HG02884 (cell line): ENCODE measurements at regions not wholly inside any gene's neighbourhood (a gene's known extent, or its start where the extent isn't known, plus 50 kb on each side); places are given as distances from the start of the nearest gene placed in this dataset.

Experiments
- ATAC-seq: cut with Tn5 transposase; IDR thresholded peaks from one replicate; pipeline ENCODE4 v1.9.1; 2021; ENCODE audit warnings: mild to moderate bottlenecking, moderate library complexity; ENCODE audit not compliant: unreplicated experiment

DNA sequence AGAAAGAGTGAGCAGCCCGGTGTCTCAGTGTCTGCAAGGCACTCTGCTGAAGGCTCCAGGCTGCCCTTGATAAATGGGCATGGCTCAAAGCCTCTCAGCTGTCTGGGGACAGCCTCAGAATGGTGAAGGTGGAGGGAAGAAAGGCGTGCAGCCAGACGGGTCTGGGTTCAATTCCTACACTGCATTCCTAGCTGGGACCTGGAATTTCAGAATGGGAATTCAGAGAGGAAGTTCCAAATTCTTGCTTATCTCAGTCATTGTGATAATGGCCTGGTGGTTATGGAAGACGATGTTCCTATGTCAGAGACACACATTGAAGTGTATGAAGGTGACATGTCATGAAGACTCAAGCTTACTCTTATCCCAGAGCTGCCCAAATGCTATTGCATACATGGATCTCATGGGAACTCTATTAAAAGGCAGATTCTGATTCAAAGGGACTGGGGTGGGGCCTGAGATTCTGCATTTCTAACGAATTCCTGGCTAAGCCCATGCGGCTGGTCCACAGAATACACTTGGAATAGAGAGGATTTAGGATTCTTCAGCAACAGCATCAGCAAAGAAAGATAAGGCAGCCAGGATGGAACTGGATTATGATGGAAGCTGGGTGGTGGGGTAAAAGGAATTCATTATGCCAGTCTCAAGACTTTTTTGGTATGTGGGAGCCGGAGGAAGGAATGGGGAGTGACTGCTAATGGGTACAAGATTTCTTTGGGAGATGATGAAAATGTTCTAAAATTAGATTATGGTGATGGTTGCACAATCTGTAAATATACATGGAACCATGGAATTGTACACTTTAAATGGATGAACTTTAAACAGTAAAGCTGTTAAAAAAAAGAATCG is 82.6 kb upstream of the ZMIZ1 start:
- no peak for ATAC-seq

DNA sequence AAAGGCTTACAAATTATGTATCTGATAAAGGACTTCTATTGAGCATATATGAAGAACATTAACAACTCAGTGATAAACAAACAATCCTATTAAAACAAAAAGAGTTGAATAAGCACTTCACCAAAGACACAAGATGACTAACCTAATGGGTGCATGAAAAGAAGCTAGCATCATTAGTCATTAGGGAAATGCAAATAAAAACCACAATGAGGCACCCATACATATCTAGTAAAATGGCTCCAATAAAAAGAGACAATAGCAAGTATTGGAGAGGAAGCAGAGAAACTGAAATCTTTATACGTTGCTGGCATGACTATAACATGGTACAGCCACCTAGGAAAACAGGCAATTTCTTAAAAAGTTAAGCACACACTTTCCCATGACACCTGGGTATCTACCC is 77.6 kb upstream of the ZMIZ1 start:
- no peak for ATAC-seq

DNA sequence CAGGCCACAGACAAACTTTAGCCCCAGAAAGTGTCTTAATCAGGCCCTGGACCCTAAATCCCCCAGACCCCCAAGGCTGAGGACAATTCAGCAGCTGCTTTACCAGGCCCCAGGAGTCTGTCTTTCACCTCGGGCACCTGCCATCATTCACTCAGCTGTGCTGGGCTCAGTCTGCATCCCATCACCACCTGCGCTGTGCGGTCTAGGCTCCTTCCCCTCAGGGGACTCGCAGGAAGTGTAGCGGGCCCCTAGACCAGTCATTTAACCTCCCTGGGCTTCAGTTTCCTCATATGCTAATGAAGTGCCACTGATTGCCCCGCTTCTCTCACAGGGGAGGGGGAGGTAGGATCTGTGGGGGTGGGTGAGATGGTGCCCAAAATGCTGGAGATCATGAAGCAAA is 76.4 kb upstream of the ZMIZ1 start:
- ATAC-seq: no peak

DNA sequence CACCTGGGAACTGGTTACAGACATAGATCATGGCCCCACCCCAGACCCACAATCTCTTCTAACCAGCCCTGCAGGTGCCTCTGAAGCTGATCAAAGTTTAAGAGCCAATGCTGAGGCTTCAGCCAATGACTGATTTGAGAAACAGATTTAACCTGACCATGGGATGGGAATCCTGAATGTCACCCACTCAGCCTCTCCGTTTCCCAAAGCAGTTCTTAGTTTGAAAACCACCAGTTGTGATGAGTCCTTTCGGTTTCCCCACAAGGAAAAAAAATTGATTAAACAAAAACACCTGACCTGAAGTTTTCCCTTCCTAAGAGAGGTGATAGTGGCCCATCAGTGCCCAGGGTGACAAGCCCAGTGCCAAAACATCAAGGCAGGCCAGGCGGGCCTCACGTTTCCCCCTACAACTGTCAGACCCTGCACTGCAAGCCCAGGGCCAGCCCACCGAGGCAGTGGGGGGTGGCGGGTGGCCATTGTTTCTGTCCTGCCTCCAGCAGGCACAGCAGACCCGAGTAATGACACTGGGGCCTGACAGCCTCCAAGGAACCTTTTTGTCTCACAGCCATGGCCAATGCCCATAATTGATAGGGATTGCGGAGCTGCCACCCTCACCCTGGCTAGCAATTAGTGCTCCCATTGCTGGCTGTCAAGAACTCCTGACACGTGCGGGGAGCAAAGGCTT is 75.4 kb upstream of the ZMIZ1 start:
- ATAC-seq: no peak

DNA sequence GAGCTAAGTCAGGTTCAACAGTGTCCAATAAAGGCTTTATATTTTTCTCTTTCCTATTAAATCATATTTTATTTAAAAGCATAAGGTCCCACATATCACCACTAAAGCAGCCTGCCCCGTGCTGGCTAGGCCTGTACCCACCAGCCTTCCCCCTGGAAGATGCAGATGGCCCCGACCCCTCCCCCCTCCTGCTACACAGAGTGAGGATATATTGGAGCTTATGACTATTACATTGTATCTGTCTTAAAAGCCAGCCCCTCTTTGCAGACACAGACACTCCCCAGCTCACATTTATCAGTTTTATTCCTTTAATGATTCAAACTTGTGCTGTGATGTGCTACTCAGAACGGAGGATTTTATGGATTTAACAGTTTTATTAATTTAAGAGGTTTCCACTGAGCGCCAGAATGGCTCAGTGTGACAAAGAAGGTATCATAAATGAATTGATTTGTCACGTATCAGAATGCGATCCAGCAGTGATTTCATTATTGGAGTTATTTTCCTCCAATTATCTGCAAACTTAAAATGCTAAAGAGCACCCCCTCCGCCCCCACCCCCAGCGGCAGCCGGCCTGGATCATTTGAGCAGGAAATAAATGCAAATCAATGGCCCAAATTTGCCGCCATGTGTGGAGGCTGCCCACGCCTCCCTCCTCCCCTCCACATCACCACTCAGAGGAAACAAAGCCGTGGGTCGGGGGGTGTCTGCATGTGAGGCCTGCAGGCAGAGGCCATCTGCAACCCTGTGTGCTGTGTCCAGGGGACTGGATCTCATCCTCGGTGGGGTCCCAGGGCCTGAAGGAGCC is 72.6 kb upstream of the ZMIZ1 start:
- no peak for ATAC-seq

DNA sequence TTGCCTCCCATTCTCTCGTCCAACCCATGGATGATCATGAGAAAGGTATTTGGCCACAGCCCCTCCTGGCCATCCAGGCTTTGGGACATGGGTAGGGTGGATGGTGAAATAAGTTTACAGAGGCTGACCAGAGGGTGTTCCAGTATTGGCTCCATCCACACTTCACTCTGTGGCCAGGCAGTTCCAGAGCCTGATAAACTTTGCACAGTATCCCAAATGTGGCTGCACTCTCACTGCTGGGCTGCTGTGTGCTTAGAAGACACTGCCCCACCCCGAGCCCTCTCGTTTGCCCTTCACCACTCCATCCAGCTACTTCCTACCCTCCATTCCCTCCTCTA is 72.0 kb upstream of the ZMIZ1 start:
- no peak for ATAC-seq

DNA sequence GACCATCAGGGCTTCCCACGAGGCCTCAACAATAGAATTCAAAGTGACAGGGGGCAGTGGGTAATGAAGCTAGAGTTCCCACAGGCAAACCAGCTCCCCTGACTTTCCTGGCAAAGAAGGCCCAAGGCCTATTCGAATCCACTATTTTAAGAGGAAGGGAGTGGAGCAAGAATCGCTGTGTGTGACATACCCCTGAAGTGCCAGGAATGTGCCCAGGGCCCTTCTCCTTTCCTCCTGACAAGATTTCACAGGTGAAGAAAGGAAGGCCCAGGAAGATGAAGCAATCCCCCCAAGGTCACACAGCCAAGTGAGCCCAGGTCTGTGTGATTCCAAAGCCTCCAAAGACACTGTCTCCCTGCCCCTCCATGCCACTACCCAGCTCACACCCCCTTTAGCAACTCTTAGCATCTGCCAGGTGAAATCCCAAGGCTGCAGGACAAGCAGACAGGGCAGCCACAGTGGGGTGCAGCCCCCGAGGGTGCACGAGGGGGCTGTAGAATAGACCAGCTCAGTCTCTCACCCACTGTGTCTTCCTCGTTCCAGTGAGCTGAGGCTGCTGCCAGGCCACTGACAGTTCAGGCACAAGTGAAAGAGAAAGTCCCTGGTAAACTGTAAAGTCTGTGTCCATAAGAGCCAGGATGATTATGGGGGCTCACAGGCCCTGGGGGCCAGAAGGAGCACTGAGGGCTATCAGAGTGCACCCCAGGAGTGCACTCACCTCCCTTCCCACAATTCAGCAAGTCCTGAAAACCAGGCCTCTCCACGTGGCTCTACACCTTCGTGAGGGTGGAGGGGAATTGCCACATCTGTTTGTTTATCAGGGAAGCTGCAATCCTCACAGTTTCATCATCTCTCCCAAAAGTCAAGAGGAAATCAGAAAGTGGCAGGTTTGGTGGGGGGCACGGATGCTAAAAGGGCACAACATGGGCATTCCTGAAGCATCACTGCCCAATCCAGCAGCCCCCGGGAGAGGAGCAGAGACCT is 70.8 kb upstream of the ZMIZ1 start:
- no peak for ATAC-seq

DNA sequence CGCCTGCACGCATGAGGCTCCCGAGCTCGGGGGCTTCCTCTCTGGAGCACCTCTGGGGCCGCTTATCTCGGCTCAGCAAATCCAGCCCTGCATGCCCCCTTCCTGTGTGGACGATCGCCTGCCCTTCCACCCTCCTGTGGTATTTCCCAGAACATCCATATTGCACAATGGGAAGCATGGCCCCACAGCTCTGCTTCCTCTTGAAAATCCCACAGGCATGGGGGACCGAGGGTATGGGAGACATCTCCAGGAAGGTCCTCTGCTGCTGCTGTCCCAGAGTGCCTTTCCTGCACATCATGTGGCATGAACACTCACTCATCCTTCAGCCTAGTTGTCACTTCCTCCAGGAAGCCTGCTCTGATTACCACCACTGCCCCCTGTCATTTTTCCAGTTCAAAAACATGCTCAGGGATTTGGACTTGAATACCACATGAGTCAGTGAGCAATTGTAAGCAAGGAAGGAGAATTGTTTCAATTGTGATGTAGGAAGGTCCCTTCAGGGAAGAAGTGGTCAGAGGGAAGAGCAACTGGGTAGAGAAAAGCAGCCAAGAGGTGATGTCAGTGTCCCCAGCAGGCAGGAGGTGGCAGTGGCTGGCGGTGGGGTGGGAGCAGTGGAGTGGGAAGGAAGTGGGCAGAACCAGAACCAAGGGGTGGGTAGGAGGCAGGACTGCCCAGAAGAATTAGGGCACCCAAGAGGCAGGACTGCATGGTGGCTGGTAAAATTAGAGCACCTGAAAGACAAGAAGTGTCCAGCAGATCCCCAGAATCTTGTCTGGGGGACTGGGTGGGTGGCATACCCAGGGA is 67.5 kb upstream of the ZMIZ1 start:
- ATAC-seq: no peak

DNA sequence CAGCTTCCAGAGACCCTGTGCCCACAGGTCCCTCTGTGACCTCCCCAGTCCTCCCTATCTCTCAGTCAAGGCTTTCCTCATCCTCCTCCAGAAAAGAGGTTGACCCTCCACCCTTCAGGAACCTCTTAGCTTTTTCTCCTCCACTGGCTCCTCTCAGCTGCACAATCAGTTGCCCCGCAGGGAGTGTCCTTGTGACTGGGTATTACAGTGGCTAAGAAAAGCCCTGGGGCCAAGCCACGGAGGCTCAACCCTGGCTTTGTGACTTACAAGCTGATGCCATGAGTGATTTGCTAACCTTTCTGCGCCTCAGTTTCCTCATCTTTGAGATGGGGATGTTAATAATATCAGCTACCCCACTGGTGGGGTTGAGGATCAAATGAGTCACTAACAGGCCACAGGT is 66.4 kb upstream of the ZMIZ1 start:
- no peak for ATAC-seq

DNA sequence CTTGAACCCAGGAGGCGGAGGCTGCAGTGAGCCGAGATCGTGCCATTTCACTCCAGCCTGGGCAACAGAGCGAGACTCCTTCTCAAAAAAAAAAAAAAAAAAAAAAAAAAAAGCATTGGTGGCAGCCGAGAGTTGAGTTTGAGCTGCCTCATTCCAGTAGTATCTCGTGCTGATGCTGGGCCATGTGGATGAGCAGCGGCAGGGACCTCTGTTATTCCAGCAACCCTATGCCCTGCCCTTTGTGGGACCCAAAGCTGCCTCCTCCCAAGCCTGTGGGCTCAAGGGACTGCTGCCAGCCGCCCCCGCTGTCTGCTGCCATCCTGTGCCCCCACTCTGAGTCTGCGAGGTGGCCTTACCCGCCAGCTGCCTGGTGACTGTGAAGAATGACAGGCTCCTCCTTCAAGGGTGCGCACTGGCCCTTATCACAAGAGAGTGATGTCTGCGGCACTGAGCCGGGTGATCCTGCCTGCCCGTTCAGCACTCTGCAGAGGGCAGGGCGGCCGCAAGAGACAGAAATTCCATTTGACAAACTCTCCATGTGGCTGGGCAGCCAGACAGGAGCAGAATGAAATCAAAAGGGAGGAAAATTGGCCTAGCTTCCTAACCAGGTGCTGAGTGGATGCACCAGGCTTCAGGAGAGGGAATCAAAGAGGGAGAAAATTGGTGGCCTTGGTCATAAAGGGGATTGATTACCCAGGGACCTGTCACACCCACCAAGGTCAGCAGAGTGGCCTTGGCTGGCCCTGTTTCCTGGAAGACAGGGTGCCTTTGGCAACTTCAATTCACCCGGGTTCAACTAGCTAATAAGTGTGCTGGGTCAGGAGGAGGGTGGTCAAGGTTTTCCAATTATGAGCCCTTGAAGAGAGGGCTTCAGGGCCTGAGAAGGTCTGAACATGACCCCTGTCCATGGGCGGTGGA is 65.3 kb upstream of the ZMIZ1 start:
- no peak for ATAC-seq

DNA sequence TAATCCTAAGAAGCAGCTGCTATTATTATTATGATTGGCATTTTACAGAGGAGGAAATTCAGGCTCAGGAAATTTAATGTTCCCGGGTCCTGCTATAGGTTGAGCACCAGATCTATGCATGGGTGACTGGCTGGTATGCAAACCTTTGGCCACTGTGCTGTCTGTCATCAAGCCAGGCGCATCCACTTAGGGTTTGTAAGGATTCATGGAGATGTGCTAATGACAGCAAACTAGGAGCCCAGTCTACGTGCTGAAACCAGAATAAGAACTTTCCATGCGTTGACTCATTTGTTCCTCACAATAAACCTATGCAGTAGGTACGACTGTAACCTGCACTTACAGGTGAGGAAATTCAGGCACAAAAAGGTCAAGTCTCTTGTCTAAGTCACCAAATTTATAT is 64.5 kb upstream of the ZMIZ1 start:
- ATAC-seq: no peak

DNA sequence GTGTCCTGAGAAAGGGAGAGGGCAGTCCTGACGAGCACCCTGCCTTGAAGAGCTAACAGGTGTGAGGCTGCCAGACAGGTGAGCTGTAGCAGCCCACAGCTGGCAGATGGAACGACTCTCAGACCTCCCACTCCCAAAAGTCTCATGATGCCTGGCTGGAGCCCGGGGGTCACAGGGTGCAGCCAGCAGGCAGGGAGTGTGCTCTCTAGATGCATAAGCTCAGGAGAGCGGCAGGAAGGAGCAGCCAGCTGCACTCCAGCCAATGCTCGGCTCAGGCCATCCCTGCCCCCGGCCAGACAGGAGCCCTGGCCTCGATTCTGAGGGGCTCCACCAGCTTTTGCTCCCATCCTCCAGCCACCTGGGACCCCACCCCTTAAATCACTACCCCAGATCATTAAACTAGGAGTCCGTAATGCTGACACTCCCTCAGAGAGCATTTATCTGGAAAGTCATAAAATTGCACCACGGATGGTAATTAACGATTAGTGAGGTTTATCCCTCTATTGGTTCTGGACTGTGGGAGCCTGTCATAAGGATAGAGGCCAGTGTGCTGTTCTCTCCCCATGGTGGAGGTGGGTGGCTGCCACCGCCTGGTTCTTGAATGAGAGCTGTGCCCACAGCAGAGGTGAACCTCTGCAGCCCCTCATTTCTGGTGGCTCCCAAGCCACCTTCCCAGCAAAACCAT is 63.5 kb upstream of the ZMIZ1 start:
- ATAC-seq: no peak

DNA sequence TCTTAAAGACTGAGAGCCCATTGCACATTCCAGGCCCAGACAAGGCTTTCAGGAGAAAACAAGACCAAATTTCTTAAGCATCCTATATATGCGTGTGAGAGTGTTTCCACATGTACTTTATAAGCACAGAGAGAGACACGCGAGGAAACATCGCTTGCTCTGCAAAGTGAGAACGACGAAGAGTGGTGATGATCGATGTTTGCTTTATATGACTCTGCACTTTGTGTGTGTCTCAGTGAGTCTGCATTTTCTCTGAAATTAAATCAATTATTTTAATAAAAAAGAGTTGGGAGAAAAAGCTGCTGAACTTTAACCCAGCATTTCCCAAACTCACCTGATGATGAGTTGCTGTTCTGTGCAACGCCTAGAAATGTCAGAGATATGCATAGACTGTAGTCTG is 61.7 kb upstream of the ZMIZ1 start:
- ATAC-seq: no peak

DNA sequence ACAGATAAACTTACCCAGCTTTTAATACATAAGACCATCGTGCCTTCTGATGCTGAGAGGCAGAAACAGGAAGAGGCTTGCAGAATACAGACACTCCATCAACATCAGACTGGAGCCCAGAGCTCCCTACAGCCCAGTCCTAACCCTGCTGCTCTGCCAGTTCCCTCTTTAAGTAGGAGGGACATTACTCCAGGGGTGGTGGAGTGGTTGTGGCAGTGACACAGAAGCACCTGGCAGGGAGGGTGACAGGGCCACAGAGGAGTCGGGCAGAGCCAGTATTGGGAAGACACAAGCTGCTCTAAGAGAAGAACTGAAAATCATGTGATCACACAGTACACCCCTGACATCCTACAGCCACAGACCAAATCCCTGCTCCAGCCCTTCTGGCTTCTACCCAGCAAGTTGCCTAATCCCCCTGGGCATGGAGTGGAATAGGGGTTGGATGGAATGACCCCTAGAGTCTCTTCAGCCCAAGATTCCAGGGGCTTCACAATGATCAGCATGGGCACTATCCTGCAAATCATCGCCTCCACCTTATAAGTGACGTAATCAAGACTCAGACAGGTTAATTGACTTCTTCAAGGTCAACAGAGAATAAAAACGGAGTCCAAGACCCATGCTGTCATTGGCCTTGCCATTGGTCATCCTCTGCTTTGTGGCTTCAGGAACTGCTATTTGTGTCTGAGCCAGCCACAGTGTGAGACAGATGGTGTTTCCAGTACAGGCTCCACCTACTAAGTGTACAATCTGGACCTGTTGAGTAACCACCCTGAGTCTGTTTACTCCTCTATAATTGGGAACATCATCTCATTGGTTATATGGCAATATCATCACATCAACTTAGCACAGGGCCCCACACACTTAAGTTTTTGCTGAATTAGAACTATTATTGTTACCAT is 61.1 kb upstream of the ZMIZ1 start:
- no peak for ATAC-seq

DNA sequence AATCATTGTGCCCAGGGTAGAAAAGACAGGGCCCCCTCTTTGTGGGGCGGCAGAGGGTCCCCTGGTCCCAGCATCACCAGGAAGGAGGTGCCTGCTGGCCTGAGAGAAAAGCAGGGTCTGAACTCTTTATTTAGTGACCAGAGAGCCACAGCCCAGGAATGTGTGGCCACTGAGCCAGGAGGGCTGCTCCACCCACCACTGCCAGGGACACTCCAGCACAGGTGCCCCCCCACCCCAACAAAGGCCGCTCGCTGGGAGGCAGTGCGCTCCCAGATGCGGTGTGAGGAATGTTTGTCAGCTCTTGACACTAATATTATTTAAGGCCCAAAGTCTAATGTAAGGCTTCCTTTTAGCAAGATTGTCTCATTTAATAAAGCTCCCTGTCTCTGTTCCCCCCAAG is 59.6 kb upstream of the ZMIZ1 start:
- no peak for ATAC-seq

DNA sequence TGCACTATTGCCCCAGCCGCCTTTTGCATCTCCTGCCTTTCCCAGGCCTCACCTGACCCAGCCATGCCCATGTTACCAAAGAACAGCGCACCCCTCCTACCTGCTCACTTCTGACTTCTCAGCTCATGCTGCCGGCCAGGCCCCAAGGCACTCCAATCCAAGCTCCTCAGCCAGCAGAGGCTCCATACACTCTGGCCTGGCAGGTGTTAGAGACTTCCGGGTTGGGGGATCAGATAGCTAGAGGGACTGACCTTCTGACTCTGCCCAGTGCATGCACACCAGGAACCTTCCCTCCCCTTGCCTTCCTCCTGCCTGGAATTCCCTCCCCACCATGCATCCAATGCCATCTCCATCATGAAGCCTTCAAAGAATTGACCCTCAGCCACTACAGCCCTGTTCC is 56.2 kb upstream of the ZMIZ1 start:
- no peak for ATAC-seq

DNA sequence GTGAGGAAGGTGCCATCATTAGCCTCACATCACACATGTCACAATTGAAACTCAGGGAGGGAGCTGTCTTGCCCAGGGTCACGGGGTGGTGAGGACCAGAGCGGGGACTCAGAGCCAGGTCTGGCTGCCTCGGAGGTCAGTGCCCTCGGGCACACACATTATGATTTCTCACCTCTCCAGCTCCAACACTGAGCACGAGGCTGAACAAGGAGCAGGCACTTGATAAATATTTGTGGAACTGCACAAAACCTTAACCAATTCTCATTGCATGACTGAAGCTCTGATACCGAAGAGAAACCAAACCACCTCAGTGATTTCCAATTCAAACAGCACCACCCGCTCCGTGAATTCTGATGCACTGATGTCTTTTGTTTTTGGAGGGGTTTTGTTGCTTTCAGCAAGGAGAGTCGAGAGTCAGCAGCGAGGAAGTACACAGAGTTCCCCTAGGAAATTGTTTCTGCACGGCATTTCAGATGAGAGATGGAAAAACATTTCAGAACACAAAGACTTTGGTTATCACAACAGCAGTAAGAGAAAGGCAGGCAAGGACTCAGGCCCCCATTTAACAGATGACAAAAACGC is 55.3 kb upstream of the ZMIZ1 start:
- ATAC-seq: no peak
